ENCODE measurements at regions not wholly inside any gene's neighbourhood (a gene's known extent, or its start where the extent isn't known, plus 50 kb on each side); places are given as distances from the start of the nearest gene placed in this dataset.

GRCh38 chr5:101084353-101084752, 181.3 kb upstream of the ST8SIA4 start:
- no peak for ATAC-seq
- POLR2A ChIA-PET, result no interaction called here
- CTCF ChIA-PET, result no interaction called here
- peaks cover 0 to 5% (median 0%) of the 10 kb centered on the region in 5 donors for H3K27me3 Mint-ChIP-seq
- no peaks in the 10 kb centered on the region for H3K4me1 Mint-ChIP-seq
- Histone ChIP-seq H3K4me3 (ENCODE audit: low read length) (no peak overlapping the region), H3K4me1 (ENCODE audit: control insufficient read depth in 2 of 2, insufficient read depth in 2 of 2, low read length in 2 of 2) (no peaks in the 10 kb centered on the region), H3K36me3 (ENCODE audit: control insufficient read depth in 2 of 3, insufficient read depth in 3 of 3, low read length in 3 of 3) (no peaks in the 10 kb centered on the region), H3K27ac (ENCODE audit: low read depth, low read length) (no peak overlapping the region), H3K9me3 (ENCODE audit: control insufficient read depth in 2 of 3, low read length in 3 of 3) (no peaks in the 10 kb centered on the region), H3K27me3 (ENCODE audit: control insufficient read depth in 2 of 2, insufficient read depth in 2 of 2, low read length in 2 of 2) (no peaks in the 10 kb centered on the region)
- peaks cover 0 to 1% (median 0%) of the 10 kb centered on the region in 11 donors for H3K9me3 Mint-ChIP-seq
- H3K4me3 Mint-ChIP-seq, result no peak overlapping the region
- intact Hi-C loops (cut with micrococcal nuclease), result no loop called here
- no peak overlapping the region for H3K27ac Mint-ChIP-seq
- H3K36me3 Mint-ChIP-seq, result no peaks in the 10 kb centered on the region
- DNase-seq, result no peak

DNA sequence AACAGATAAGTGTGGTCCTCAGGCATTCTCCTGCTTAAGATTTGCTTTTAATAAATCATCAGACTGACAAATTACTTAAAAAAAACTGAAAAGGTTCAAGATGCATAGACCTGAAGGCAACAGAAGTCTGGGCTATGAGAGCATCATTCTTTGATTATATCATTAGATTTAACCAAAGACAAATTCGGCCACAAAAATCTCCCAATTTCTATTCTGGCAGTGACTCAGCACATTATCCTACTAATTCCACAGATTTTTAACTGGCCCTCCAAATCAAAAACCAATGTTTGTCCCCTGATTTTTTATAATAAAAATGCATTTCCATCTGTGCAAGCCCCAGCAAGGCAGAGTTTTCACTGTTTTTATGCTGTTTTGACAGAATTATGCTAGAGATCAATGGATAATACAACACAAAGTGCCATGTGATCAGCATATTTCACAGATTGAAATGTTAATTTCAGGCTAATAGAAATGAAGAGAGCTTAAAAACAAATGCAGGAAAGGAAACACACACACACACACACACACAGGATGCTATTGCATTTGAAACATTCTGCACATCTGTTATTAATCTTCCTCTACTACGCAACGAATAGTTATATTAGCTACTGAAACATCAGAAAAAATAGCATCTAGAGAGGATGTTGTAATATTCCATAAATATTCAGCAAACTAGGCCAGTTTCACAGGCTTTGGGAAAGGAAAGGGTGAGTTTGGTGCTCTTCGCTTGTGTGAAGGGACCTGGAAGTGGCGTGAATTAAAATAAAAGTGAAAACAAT, 177.6 kb upstream of the ST8SIA4 start:
- H3K36me3 Mint-ChIP-seq, result no peaks in the 10 kb centered on the region
- ATAC-seq (no peak), DNase-seq (no peak)
- Histone ChIP-seq H3K4me1 (ENCODE audit: control insufficient read depth in 2 of 2, insufficient read depth in 2 of 2, low read length in 2 of 2) (no peaks in the 10 kb centered on the region), H3K4me3 (ENCODE audit: low read length) (no peak overlapping the region), H3K27me3 (ENCODE audit: control insufficient read depth in 2 of 2, insufficient read depth in 2 of 2, low read length in 2 of 2) (no peaks in the 10 kb centered on the region), H3K36me3 (ENCODE audit: control insufficient read depth in 2 of 3, insufficient read depth in 3 of 3, low read length in 3 of 3) (no peaks in the 10 kb centered on the region), H3K27ac (ENCODE audit: low read depth, low read length) (no peak overlapping the region), H3K9me3 (ENCODE audit: control insufficient read depth in 2 of 3, low read length in 3 of 3) (no peaks in the 10 kb centered on the region)
- intact Hi-C loops (cut with micrococcal nuclease), result no loop called here
- H3K4me3 Mint-ChIP-seq, result no peak overlapping the region
- H3K4me1 Mint-ChIP-seq, result no peaks in the 10 kb centered on the region
- ChIA-PET POLR2A (no interaction called here), CTCF (no interaction called here)
- H3K27ac Mint-ChIP-seq, result no peak overlapping the region
- peaks cover 0 to 6% (median 0%) of the 10 kb centered on the region in 11 donors for H3K9me3 Mint-ChIP-seq
- H3K27me3 Mint-ChIP-seq, result peaks cover 0 to 5% (median 0%) of the 10 kb centered on the region in 5 donors

DNA sequence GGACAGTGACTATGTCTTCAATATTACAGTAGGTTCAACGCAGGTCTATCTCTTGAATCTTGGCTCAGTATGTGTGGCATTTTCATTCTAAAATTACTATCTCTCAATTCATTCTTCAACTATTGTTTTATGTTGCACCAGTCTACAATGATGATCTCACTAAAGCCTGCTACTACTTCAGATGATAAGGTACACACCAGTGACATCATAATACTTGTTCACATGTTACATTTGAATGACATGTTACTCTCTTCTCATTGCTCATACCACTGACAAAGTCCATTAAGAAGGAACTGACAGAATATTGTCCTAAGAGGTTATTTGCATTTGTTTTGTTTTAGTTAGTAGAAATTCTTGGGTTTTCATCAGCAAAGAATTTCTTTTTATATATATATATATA, 165.2 kb upstream of the ST8SIA4 start:
- intact Hi-C loops (cut with micrococcal nuclease), result no loop called here
- ATAC-seq (no peak), DNase-seq (no peak)
- Histone ChIP-seq H3K4me1 (ENCODE audit: control insufficient read depth in 2 of 2, insufficient read depth in 2 of 2, low read length in 2 of 2) (no peaks in the 10 kb centered on the region), H3K9me3 (ENCODE audit: control insufficient read depth in 2 of 3, low read length in 3 of 3) (peaks cover 0 to 1% (median 0%) of the 10 kb centered on the region in 3 experiments), H3K27ac (ENCODE audit: low read depth, low read length) (no peak overlapping the region), H3K4me3 (ENCODE audit: low read length) (no peak overlapping the region), H3K36me3 (ENCODE audit: control insufficient read depth in 2 of 3, insufficient read depth in 3 of 3, low read length in 3 of 3) (no peaks in the 10 kb centered on the region), H3K27me3 (ENCODE audit: control insufficient read depth in 2 of 2, insufficient read depth in 2 of 2, low read length in 2 of 2) (no peaks in the 10 kb centered on the region)
- H3K4me1 Mint-ChIP-seq, result no peaks in the 10 kb centered on the region
- POLR2A ChIA-PET, result no interaction called here
- peaks cover 0 to 10% (median 3%) of the 10 kb centered on the region in 11 donors for H3K9me3 Mint-ChIP-seq
- CTCF ChIA-PET, result no interaction called here
- H3K27ac Mint-ChIP-seq, result no peak overlapping the region
- H3K36me3 Mint-ChIP-seq, result no peaks in the 10 kb centered on the region
- peaks cover 0 to 7% (median 0%) of the 10 kb centered on the region in 5 donors for H3K27me3 Mint-ChIP-seq
- no peak overlapping the region for H3K4me3 Mint-ChIP-seq

GRCh38 chr5:101067429-101067828, 164.3 kb upstream of the ST8SIA4 start:
- intact Hi-C loops (cut with micrococcal nuclease), result no loop called here
- Histone ChIP-seq H3K27ac (ENCODE audit: low read depth, low read length) (no peak overlapping the region), H3K9me3 (ENCODE audit: control insufficient read depth in 2 of 3, low read length in 3 of 3) (peaks cover 0 to 9% (median 0%) of the 10 kb centered on the region in 3 experiments), H3K36me3 (ENCODE audit: control insufficient read depth in 2 of 3, insufficient read depth in 3 of 3, low read length in 3 of 3) (no peaks in the 10 kb centered on the region), H3K4me3 (ENCODE audit: low read length) (no peak overlapping the region), H3K4me1 (ENCODE audit: control insufficient read depth in 2 of 2, insufficient read depth in 2 of 2, low read length in 2 of 2) (no peaks in the 10 kb centered on the region), H3K27me3 (ENCODE audit: control insufficient read depth in 2 of 2, insufficient read depth in 2 of 2, low read length in 2 of 2) (no peaks in the 10 kb centered on the region)
- Mint-ChIP-seq H3K9me3 (peaks cover 0 to 19% (median 11%) of the 10 kb centered on the region in 11 donors), H3K4me3 (no peak overlapping the region), H3K27ac (no peak overlapping the region), H3K4me1 (no peaks in the 10 kb centered on the region), H3K36me3 (no peaks in the 10 kb centered on the region), H3K27me3 (peaks cover 0 to 7% (median 0%) of the 10 kb centered on the region in 5 donors)
- ChIA-PET CTCF (no interaction called here), POLR2A (no interaction called here)
- DNase-seq (no peak), ATAC-seq (no peak)

GRCh38 chr5:101062902-101063301, 159.8 kb upstream of the ST8SIA4 start:
- Mint-ChIP-seq H3K27me3 (peaks cover 0 to 23% (median 12%) of the 10 kb centered on the region in 5 donors), H3K4me3 (no peak overlapping the region), H3K27ac (no peak overlapping the region), H3K4me1 (peaks cover 0 to 8% (median 0%) of the 10 kb centered on the region in 7 donors), H3K36me3 (no peaks in the 10 kb centered on the region), H3K9me3 (peaks cover 0 to 29% (median 16%) of the 10 kb centered on the region in 11 donors)
- Histone ChIP-seq H3K36me3 (ENCODE audit: control insufficient read depth in 2 of 3, insufficient read depth in 3 of 3, low read length in 3 of 3) (no peaks in the 10 kb centered on the region), H3K9me3 (ENCODE audit: control insufficient read depth in 2 of 3, low read length in 3 of 3) (peaks cover 0 to 9% (median 0%) of the 10 kb centered on the region in 3 experiments), H3K27me3 (ENCODE audit: control insufficient read depth in 2 of 2, insufficient read depth in 2 of 2, low read length in 2 of 2) (no peaks in the 10 kb centered on the region), H3K4me1 (ENCODE audit: control insufficient read depth in 2 of 2, insufficient read depth in 2 of 2, low read length in 2 of 2) (no peaks in the 10 kb centered on the region), H3K4me3 (ENCODE audit: low read length) (no peak overlapping the region), H3K27ac (ENCODE audit: low read depth, low read length) (no peak overlapping the region)
- intact Hi-C loops (cut with micrococcal nuclease), result no loop called here
- POLR2A ChIA-PET, result no interaction called here
- DNase-seq (no peak), ATAC-seq (no peak)
- CTCF ChIA-PET, result no interaction called here

GRCh38 chr5:101047181-101047580, 144.1 kb upstream of the ST8SIA4 start:
- Mint-ChIP-seq H3K4me1 (peaks cover 0 to 10% (median 9%) of the 10 kb centered on the region in 7 donors), H3K9me3 (no peaks in the 10 kb centered on the region), H3K27me3 (peaks cover 0 to 2% (median 0%) of the 10 kb centered on the region in 5 donors), H3K36me3 (no peaks in the 10 kb centered on the region), H3K27ac (no peak overlapping the region), H3K4me3 (no peak overlapping the region)
- Histone ChIP-seq H3K27ac (ENCODE audit: low read depth, low read length) (no peak overlapping the region), H3K4me1 (ENCODE audit: control insufficient read depth in 2 of 2, insufficient read depth in 2 of 2, low read length in 2 of 2) (no peaks in the 10 kb centered on the region), H3K9me3 (ENCODE audit: control insufficient read depth in 2 of 3, low read length in 3 of 3) (no peaks in the 10 kb centered on the region), H3K4me3 (ENCODE audit: low read length) (no peak overlapping the region), H3K36me3 (ENCODE audit: control insufficient read depth in 2 of 3, insufficient read depth in 3 of 3, low read length in 3 of 3) (no peaks in the 10 kb centered on the region), H3K27me3 (ENCODE audit: control insufficient read depth in 2 of 2, insufficient read depth in 2 of 2, low read length in 2 of 2) (no peaks in the 10 kb centered on the region)
- POLR2A ChIA-PET, result no interaction called here
- peak; percentile 32 for ATAC-seq
- CTCF ChIA-PET, result interaction anchor here (0.6 kb wide), 1 partner anchor 678 kb away, joined by 4 read pairs; no protein-coding TSS in a partner anchor
- intact Hi-C loops (cut with micrococcal nuclease), result loop anchor here (10.0 kb wide), 2 partner anchors 272 to 352 kb away; no protein-coding TSS in a partner anchor
- peak in 2 of 9 donors; percentile 6 to 13 for DNase-seq

- Histone ChIP-seq H3K4me1 (ENCODE audit: control insufficient read depth in 2 of 2, insufficient read depth in 2 of 2, low read length in 2 of 2) (no peaks in the 10 kb centered on the region), H3K27me3 (ENCODE audit: control insufficient read depth in 2 of 2, insufficient read depth in 2 of 2, low read length in 2 of 2) (no peaks in the 10 kb centered on the region), H3K27ac (ENCODE audit: low read depth, low read length) (no peak overlapping the region), H3K4me3 (ENCODE audit: low read length) (no peak overlapping the region), H3K9me3 (ENCODE audit: control insufficient read depth in 2 of 3, low read length in 3 of 3) (no peaks in the 10 kb centered on the region), H3K36me3 (ENCODE audit: control insufficient read depth in 2 of 3, insufficient read depth in 3 of 3, low read length in 3 of 3) (no peaks in the 10 kb centered on the region)
- POLR2A ChIA-PET, result no interaction called here
- Mint-ChIP-seq H3K4me1 (peaks cover 0 to 10% (median 9%) of the 10 kb centered on the region in 7 donors), H3K27me3 (peaks cover 0 to 2% (median 0%) of the 10 kb centered on the region in 5 donors), H3K27ac (no peak overlapping the region), H3K9me3 (no peaks in the 10 kb centered on the region), H3K4me3 (no peak overlapping the region), H3K36me3 (no peaks in the 10 kb centered on the region)
- CTCF ChIA-PET, result interaction anchor here (1.2 to 1.5 kb wide), 2 partner anchors 419 to 423 kb away, joined by 3 to 7 read pairs; no protein-coding TSS in a partner anchor
- ATAC-seq, result no peak
- DNase-seq, result peak in 5 of 9 donors; percentile 4 to 20 (median 8)
- intact Hi-C loops (cut with micrococcal nuclease), result loop anchor here (1.0 to 10.0 kb wide), 9 partner anchors 143 to 615 kb away; partner anchors contain the start of gene ST8SIA4 (in 1 of the 2)
Measured at GRCh38 chr5:101045689-101046088, 142.6 kb upstream of the ST8SIA4 start.

All from naive thymus-derived CD4-positive, alpha-beta T cell (primary cell).